KBM-7 (cell line): ENCODE measurements at regions not wholly inside any gene's neighbourhood (a gene's known extent, or its start where the extent isn't known, plus 50 kb on each side); places are given as distances from the start of the nearest gene placed in this dataset.
"Not testable (repeated sequence)": the region's sequence is repeated elsewhere in the genome, so short reads cannot be mapped to it uniquely, and the experiment has no call there.

Experiments used
- DNase-seq: peaks from one replicate; pipeline ENCODE4 v3.0.0-alpha.2; 2015
- in situ Hi-C: fragments of 300-500 bp; cut with MboI; formaldehyde crosslinking; loops from 2 replicates; pipeline ENCODE4 v1.14.3; 2020; ENCODE audit warnings: low sequenced_read_pairs, low pct_unique_long_range_greater_than_20kb, mixed read lengths

GRCh38 chr6:99789767-99790166, 183.1 kb downstream of the PRDM13 start:
- DNase-seq = no peak
- in situ Hi-C loops = no loop called here

GRCh38 chr6:99790679-99791078, 184.0 kb downstream of the PRDM13 start:
- in situ Hi-C loops = no loop called here
- peak; percentile 3 for DNase-seq

- DNase-seq = no peak
- in situ Hi-C loops = no loop called here
Observed at GRCh38 chr6:99801805-99802204, 192.2 kb downstream of the MCHR2 start.

- in situ Hi-C loops = no loop called here
- DNase-seq = no peak
Observed at GRCh38 chr6:99802396-99803031, 191.5 kb downstream of the MCHR2 start.

GRCh38 chr6:99808992-99809391, 185.0 kb downstream of the MCHR2 start:
- in situ Hi-C loops = no loop called here
- DNase-seq = no peak

- DNase-seq = no peak
- in situ Hi-C loops = no loop called here
Observed at GRCh38 chr6:99810295-99810694, 183.7 kb downstream of the MCHR2 start.

- no peak for DNase-seq
- in situ Hi-C loops = no loop called here
Observed at GRCh38 chr6:99810942-99811620, 182.9 kb downstream of the MCHR2 start.

- in situ Hi-C loops = no loop called here
- no peak for DNase-seq
Observed at GRCh38 chr6:99811636-99812035, 182.4 kb downstream of the MCHR2 start.

GRCh38 chr6:99813565-99813964, 180.5 kb downstream of the MCHR2 start:
- in situ Hi-C loops = no loop called here
- DNase-seq = no peak

GRCh38 chr6:99814230-99814928, 179.6 kb downstream of the MCHR2 start:
- in situ Hi-C loops = no loop called here

GRCh38 chr6:99816795-99817194, 177.2 kb downstream of the MCHR2 start:
- no peak for DNase-seq
- in situ Hi-C loops = no loop called here

More at GRCh38 chr6:99814230-99814928, 179.6 kb downstream of the MCHR2 start:
- no peak for DNase-seq

GRCh38 chr6:99818161-99818560, 175.9 kb downstream of the MCHR2 start:
- DNase-seq = no peak
- in situ Hi-C loops = no loop called here

GRCh38 chr6:99819853-99820252, 174.2 kb downstream of the MCHR2 start:
- in situ Hi-C loops = no loop called here
- DNase-seq = no peak

- in situ Hi-C loops = no loop called here
- no peak for DNase-seq
Observed at GRCh38 chr6:99821164-99821563, 172.9 kb downstream of the MCHR2 start.

GRCh38 chr6:99822741-99823512, 171.1 kb downstream of the MCHR2 start:
- DNase-seq = peak; percentile 73
- in situ Hi-C loops = no loop called here

- DNase-seq, in situ Hi-C loops: not testable (repeated sequence)
Observed at GRCh38 chr6:99823513-99824235, 170.3 kb downstream of the MCHR2 start.

GRCh38 chr6:99833034-99833433, 161.0 kb downstream of the MCHR2 start:
- no peak for DNase-seq
- in situ Hi-C loops = no loop called here

GRCh38 chr6:99836471-99836870, 157.6 kb downstream of the MCHR2 start:
- DNase-seq = peak; percentile 4
- in situ Hi-C loops = no loop called here

- in situ Hi-C loops = no loop called here
- DNase-seq = no peak
Observed at GRCh38 chr6:99838607-99839006, 155.4 kb downstream of the MCHR2 start.
